HepG2 (cell line): ENCODE measurements at regions not wholly inside any gene's neighbourhood (a gene's known extent, or its start where the extent isn't known, plus 50 kb on each side); places are given as distances from the start of the nearest gene placed in this dataset.
A peak's percentile ranks its signal among the peaks of the same experiment; 100 is the strongest.

ENCODE experiments used
- ADNP ChIP-seq: sonication (generic); formaldehyde crosslinking; IDR thresholded peaks from 2 replicates; pipeline ENCODE4 v1.4.0; 2020; ENCODE audit warnings: missing genetic modification reagents
- AGO1 ChIP-seq: fragments of 200-400 bp; formaldehyde crosslinking; IDR thresholded peaks from 2 replicates; pipeline ENCODE4 v1.6.1; 2017; ENCODE audit warnings: mild to moderate bottlenecking, low read depth, low read length, moderate library complexity; ENCODE audit not compliant: poor library complexity, severe bottlenecking
- ATF3 ChIP-seq: sonication (generic); formaldehyde crosslinking; IDR thresholded peaks from 2 replicates; pipeline ENCODE4 v1.4.0; 2020; ENCODE audit warnings: missing genetic modification reagents
- CREM ChIP-seq, 2 experiments: sonication (generic) in 1 of 2; formaldehyde crosslinking in 1 of 2; IDR thresholded peaks; 2 replicates each; pipeline versions ENCODE4 v1.4.0 to v1.6.1; 2016 to 2020; ENCODE audit warnings: antibody characterized with exemption in 1 of 2, mild to moderate bottlenecking in 1 of 2, missing genetic modification reagents in 1 of 2
- ELF1 ChIP-seq: sonication (generic); formaldehyde crosslinking; IDR thresholded peaks from 2 replicates; pipeline ENCODE4 v1.4.0; 2020; ENCODE audit warnings: missing genetic modification reagents
- ETV5 ChIP-seq: IDR thresholded peaks from 2 replicates; pipeline ENCODE4 v1.6.1; 2018; ENCODE audit warnings: missing biosample characterization, missing genetic modification reagents, inconsistent platforms, borderline replicate concordance
- GATAD2A ChIP-seq: IDR thresholded peaks from 2 replicates; pipeline ENCODE4 v1.6.1; 2016
- KAT7 ChIP-seq: IDR thresholded peaks from 2 replicates; pipeline ENCODE4 v1.6.1; 2018; ENCODE audit warnings: borderline replicate concordance, missing compliant biosample characterization
- MIXL1 ChIP-seq: IDR thresholded peaks from 2 replicates; pipeline ENCODE4 v1.6.1; 2016
- NCOA2 ChIP-seq: sonication (generic); formaldehyde crosslinking; IDR thresholded peaks from 2 replicates; pipeline ENCODE4 v1.8.0; 2022; ENCODE audit warnings: inconsistent platforms
- NFIC ChIP-seq: IDR thresholded peaks from 2 replicates; pipeline ENCODE4 v1.6.1; 2012; ENCODE audit warnings: mild to moderate bottlenecking, low read length, inconsistent platforms
- POLR2G ChIP-seq: fragments of 200-400 bp; formaldehyde crosslinking; IDR thresholded peaks from 2 replicates; pipeline ENCODE4 v1.6.1; 2018; ENCODE audit warnings: mild to moderate bottlenecking, low read depth, low read length, moderate library complexity
- RARA ChIP-seq: IDR thresholded peaks from 2 replicates; pipeline ENCODE4 v1.6.1; 2016; ENCODE audit warnings: missing genetic modification reagents, missing compliant biosample characterization
- RORA ChIP-seq: sonication (generic); formaldehyde crosslinking; IDR thresholded peaks from 2 replicates; pipeline ENCODE4 v1.5.0; 2020; ENCODE audit warnings: mild to moderate bottlenecking, missing genetic modification reagents, moderate library complexity
- SALL1 ChIP-seq: sonication (generic); formaldehyde crosslinking; IDR thresholded peaks from 2 replicates; pipeline ENCODE4 v1.8.0; 2022; ENCODE audit warnings: mild to moderate bottlenecking, missing genetic modification reagents
- SALL2 ChIP-seq: sonication (generic); formaldehyde crosslinking; IDR thresholded peaks from 2 replicates; pipeline ENCODE4 v1.8.1; 2023; ENCODE audit warnings: mild to moderate bottlenecking, missing genetic modification reagents, inconsistent platforms
- SOX6 ChIP-seq, 2 experiments: fragments of 450-650 bp in 1 of 2; sonication (generic) in 1 of 2; formaldehyde crosslinking in 1 of 2; IDR thresholded peaks; 2 replicates each; pipeline versions ENCODE4 v1.4.0 to v1.6.1; 2017 to 2020; ENCODE audit warnings: antibody characterized with exemption in 1 of 2, mild to moderate bottlenecking in 1 of 2, missing genetic modification reagents in 1 of 2
- THAP11 ChIP-seq: IDR thresholded peaks from 2 replicates; pipeline ENCODE4 v1.6.1; 2016; ENCODE audit warnings: missing biosample characterization, missing genetic modification reagents
- ZFP37 ChIP-seq: sonication (generic); formaldehyde crosslinking; IDR thresholded peaks from 2 replicates; pipeline ENCODE4 v1.4.0; 2020; ENCODE audit warnings: missing genetic modification reagents, borderline replicate concordance
- ZFX ChIP-seq: sonication (generic); formaldehyde crosslinking; IDR thresholded peaks from 2 replicates; pipeline ENCODE4 v1.4.0; 2020; ENCODE audit warnings: mild to moderate bottlenecking, low read depth, missing genetic modification reagents, moderate library complexity
- ZNF337 ChIP-seq: sonication (generic); formaldehyde crosslinking; IDR thresholded peaks from 2 replicates; pipeline ENCODE4 v1.5.1; 2020; ENCODE audit warnings: missing genetic modification reagents, low read depth, mild to moderate bottlenecking, borderline replicate concordance
- ZNF432 ChIP-seq: sonication (generic); formaldehyde crosslinking; IDR thresholded peaks from 2 replicates; pipeline ENCODE4 v1.5.0; 2020; ENCODE audit warnings: missing genetic modification reagents, mild to moderate bottlenecking, borderline replicate concordance
- ZNF558 ChIP-seq: sonication (generic); formaldehyde crosslinking; IDR thresholded peaks from 2 replicates; pipeline ENCODE4 v1.9.0; 2022; ENCODE audit warnings: mild to moderate bottlenecking, missing genetic modification reagents, borderline replicate concordance
- ZNF589 ChIP-seq: sonication (generic); formaldehyde crosslinking; conservative IDR thresholded peaks from 2 replicates; pipeline ENCODE4 v1.8.0; 2022; ENCODE audit warnings: mild to moderate bottlenecking, moderate library complexity, missing genetic modification reagents
- TF ChIP-seq, protein P1 (sequence below): sonication (generic); formaldehyde crosslinking; IDR thresholded peaks from 2 replicates; pipeline ENCODE4 v1.4.0; 2020; ENCODE audit warnings: missing genetic modification reagents
- TF ChIP-seq, protein P2 (sequence below): IDR thresholded peaks from 2 replicates; pipeline ENCODE4 v1.6.1; 2016
- TF ChIP-seq, protein P3 (sequence below): sonication (generic); formaldehyde crosslinking; IDR thresholded peaks from 2 replicates; pipeline ENCODE4 v1.4.0; 2020; ENCODE audit warnings: missing genetic modification reagents

DNA sequence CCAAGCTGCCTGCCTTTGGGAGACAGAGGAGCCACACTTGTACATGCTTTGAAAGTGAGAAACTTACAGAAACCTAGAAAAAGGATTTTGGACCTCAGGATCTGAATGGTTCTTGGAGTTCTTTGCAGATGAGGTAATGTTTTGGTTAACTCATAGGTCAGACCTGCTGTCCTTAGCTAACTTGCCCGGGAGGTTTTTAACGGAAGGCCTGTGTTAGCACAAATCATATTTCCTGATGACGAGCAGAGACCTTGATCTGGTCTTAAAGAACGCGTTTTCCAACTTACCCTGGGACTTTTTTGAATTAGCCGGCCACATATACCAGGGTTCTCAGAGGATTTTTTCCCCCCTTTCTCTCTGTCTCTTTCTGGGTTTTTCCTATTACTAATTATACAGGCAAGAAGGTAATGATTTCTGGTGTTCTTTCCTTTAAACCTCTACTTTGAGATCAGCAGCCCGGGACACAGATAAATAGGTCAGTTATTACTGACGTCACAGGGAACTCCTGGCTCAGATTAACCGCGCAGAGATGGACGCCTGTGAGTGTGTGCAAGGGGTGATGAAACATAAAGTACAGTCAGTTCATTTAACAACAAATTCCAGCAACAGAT is 101.7 kb upstream of the KLF6 start (continued):
- no peak for TF ChIP-seq ZNF558 (CRISPR knock-in tag)
- no peak for TF ChIP-seq SALL2
- peak; percentile 52; the same call in 1 of the 2 replicates for TF ChIP-seq SALL1
- TF ChIP-seq NFIC = peak; percentile 31; the same call in 1 of the 2 replicates
- TF ChIP-seq ZFX (CRISPR knock-in tag) = peak; percentile 46
- no peak; the same call in 1 of the 2 replicates for TF ChIP-seq MIXL1 (CRISPR knock-in tag)
- peak; percentile 26; the same call in 1 of the 2 replicates for TF ChIP-seq ELF1
- TF ChIP-seq ZNF432 (CRISPR knock-in tag) = no peak
- TF ChIP-seq ZNF337 (CRISPR knock-in tag) = no peak
- no peak for TF ChIP-seq KAT7 (CRISPR knock-in tag)
- TF ChIP-seq, protein P1, sequence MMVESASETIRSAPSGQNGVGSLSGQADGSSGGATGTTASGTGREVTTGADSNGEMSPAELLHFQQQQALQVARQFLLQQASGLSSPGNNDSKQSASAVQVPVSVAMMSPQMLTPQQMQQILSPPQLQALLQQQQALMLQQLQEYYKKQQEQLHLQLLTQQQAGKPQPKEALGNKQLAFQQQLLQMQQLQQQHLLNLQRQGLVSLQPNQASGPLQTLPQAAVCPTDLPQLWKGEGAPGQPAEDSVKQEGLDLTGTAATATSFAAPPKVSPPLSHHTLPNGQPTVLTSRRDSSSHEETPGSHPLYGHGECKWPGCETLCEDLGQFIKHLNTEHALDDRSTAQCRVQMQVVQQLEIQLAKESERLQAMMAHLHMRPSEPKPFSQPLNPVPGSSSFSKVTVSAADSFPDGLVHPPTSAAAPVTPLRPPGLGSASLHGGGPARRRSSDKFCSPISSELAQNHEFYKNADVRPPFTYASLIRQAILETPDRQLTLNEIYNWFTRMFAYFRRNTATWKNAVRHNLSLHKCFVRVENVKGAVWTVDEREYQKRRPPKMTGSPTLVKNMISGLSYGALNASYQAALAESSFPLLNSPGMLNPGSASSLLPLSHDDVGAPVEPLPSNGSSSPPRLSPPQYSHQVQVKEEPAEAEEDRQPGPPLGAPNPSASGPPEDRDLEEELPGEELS (CRISPR knock-in tag) = peak; percentile 37; the same call in 1 of the 2 replicates
- no peak for TF ChIP-seq RORA (CRISPR knock-in tag)
- no peak for TF ChIP-seq SOX6 (IDR thresholded peaks at IDR 0.05)
- TF ChIP-seq SOX6 (CRISPR knock-in tag; IDR thresholded peaks at IDR 0.05) = peak; percentile 60
- TF ChIP-seq RARA (CRISPR knock-in tag) = peak; percentile 87
- peak; percentile 73; the same call in 1 of the 2 replicates for TF ChIP-seq ETV5 (CRISPR knock-in tag)
- TF ChIP-seq ZNF589 = no peak
- no peak for TF ChIP-seq THAP11 (CRISPR knock-in tag)
- no peak for TF ChIP-seq ZFP37
- peak; percentile 61; the same call in 1 of the 2 replicates for TF ChIP-seq ATF3
- peak; percentile 80 for TF ChIP-seq NCOA2 (CRISPR knock-in tag)
- no peak for TF ChIP-seq AGO1
- no peak for TF ChIP-seq ADNP (CRISPR knock-in tag)
- TF ChIP-seq GATAD2A (CRISPR knock-in tag) = peak; percentile 73
- TF ChIP-seq, protein P2, sequence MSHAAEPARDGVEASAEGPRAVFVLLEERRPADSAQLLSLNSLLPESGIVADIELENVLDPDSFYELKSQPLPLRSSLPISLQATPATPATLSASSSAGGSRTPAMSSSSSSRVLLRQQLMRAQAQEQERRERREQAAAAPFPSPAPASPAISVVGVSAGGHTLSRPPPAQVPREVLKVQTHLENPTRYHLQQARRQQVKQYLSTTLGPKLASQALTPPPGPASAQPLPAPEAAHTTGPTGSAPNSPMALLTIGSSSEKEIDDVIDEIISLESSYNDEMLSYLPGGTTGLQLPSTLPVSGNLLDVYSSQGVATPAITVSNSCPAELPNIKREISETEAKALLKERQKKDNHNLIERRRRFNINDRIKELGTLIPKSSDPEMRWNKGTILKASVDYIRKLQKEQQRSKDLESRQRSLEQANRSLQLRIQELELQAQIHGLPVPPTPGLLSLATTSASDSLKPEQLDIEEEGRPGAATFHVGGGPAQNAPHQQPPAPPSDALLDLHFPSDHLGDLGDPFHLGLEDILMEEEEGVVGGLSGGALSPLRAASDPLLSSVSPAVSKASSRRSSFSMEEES = peak; percentile 59; the same call in 1 of the 2 replicates
- TF ChIP-seq, protein P3, sequence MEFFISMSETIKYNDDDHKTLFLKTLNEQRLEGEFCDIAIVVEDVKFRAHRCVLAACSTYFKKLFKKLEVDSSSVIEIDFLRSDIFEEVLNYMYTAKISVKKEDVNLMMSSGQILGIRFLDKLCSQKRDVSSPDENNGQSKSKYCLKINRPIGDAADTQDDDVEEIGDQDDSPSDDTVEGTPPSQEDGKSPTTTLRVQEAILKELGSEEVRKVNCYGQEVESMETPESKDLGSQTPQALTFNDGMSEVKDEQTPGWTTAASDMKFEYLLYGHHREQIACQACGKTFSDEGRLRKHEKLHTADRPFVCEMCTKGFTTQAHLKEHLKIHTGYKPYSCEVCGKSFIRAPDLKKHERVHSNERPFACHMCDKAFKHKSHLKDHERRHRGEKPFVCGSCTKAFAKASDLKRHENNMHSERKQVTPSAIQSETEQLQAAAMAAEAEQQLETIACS (CRISPR knock-in tag) = no peak
- TF ChIP-seq POLR2G = 0 out of 2 replicates have a peak, but pooled peaks have one; percentile 33
- peak; percentile 78 for TF ChIP-seq CREM (IDR thresholded peaks at IDR 0.05)
- no peak for TF ChIP-seq CREM (CRISPR knock-in tag; IDR thresholded peaks at IDR 0.05)
